ENCODE measurements at regions not wholly inside any gene's neighbourhood (a gene's known extent, or its start where the extent isn't known, plus 50 kb on each side); places are given as distances from the start of the nearest gene placed in this dataset.

DNA sequence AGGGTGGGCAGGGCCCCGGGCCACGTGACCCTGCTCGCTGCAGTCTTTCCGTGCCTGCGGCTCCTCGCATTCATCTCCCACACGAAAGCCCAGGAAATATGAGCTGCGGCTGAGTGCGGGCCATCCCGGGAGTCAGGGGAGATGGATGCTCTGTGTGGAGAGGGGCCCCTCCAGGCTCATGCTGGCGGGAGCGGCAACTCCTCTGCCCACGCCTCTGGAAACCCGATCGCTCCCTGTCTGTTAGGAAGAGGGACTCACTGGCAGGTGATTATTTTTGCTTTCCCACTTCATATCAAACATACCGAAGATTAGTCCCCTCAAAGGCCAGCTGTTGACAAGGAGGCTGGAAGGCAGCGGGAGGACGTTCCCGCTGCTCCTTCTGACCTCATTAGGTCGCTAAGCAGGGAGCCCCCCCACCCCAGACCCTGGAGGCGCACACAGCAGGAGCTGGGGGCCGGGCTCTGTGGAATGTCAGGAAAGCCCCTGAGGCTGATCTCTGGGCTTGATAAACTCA lies 228.5 kb downstream of the FOXL1 start:
- no peak for DNase-seq (ENCODE audit: low read depth)

DNA sequence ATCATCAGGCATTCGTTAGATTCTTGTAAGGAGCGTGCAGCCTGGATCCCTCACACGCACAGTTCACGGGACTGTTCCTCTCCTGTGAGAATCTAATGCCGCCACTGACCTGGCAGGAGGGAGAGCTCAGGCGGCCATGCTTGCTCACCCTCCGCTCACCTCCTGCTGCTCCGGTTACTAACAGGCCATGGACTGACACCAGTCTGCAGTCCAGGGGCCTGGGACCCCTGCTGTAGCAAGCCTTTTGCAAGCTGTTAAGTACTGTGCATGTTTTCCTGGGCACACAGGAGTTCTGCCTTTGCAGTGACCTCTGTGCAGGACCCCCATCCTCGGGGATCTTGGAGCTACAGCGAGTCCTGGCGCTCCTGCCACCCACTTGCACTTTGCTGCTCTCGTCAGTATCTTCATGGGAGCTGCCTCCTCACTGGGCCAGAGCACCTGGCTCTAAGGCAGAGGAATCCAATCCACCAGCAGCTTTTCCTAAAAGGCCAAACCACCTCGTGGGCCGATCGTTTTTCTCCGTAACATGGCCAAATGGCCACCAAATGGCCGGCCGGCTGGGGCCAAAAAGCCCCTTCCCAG lies 230.6 kb downstream of the FOXL1 start:
- DNase-seq (ENCODE audit: low read depth), result no peak

DNA sequence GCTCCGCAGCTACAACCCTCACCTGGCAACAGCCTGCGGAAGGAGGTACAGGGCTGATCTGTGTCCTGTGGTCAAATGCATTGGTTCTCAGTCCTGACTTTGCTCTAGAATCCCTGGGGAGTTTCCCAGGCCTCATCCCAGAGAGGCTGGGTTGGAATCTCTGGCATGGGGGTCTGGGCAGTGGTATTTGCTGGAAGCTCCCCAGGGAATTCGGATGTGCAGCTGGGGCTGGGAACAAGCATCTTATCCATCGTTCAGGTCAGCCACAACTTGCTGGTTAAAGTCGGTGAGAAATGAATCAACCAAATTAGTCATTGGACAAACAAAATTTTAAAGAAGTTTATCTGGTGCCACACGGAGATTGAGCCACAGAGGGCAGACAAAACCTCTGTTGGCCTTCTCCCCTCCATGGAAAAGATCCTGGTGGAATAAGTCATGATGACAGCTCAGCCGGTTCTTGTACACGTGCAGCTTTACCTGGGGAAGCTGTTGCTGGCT lies 231.2 kb downstream of the FOXL1 start:
- DNase-seq (ENCODE audit: low read depth), result no peak

DNA sequence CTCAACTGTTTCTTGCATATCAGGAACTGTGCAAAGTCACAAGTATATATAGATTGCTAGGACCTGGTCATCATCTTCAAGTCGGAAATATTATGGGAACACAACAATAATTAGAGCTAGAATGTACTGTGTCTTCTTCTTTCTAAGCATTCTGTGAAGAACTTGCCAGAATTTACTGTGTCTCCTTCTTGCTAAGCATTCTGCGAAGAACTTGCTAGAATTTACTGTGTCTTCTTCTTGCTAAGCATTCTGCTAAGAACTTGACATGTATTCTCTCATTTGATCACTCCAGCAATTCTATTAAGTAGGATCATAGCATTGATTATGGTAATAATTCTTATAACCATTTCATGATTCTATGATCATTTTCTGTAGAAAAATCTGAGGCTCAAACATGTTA lies 231.7 kb downstream of the FOXL1 start:
- no peak for DNase-seq (ENCODE audit: low read depth)

DNA sequence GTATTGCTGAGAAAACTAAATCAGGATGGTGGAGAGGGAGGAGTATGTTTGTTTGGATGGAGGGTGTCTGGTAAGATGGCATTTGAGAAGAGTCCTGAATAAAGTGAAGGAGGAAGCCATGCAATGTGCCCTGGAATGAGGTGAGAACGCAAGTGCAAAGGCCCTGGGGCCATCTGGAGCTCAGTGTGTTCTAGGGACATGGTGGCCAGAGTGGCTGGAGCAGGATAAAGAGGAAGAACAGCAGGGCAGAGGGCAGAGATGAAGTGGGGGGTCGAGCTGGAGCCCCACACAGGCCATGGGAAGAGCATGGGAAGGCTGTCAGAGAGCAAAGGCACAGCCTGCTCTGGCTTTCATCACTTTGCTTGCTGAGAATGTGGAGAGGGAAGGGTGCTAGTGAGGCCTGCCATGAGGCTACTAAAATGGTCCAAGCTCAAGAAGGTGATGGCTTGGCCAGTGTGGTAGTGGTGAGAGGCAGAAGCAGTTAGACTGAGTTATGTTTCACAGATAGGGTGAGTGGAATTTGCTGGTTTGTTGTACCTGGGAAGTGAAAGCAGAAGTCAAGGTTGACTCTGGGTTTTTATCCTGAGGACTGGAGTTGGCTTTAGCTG lies 234.1 kb downstream of the FOXL1 start:
- DNase-seq (ENCODE audit: low read depth), result no peak

DNA sequence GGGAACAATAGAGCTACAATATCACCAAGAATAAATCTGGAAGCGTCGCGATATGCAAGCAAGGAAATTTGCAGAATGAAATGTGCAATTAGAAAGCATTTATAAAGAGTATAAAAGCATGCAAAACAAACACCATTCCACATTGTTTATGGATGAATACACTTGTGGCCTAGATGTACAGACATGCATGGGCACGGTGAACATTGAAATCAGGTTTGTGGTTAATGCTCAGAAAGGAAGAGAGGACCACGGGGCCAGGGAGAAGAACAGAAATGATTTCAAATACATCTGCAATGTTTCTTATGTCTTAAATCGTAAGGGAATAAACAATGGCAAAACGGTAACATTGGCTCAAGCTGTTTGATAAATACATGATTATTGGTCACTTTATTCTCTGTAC lies 235.9 kb downstream of the FOXL1 start:
- DNase-seq (ENCODE audit: low read depth), result no peak

DNA sequence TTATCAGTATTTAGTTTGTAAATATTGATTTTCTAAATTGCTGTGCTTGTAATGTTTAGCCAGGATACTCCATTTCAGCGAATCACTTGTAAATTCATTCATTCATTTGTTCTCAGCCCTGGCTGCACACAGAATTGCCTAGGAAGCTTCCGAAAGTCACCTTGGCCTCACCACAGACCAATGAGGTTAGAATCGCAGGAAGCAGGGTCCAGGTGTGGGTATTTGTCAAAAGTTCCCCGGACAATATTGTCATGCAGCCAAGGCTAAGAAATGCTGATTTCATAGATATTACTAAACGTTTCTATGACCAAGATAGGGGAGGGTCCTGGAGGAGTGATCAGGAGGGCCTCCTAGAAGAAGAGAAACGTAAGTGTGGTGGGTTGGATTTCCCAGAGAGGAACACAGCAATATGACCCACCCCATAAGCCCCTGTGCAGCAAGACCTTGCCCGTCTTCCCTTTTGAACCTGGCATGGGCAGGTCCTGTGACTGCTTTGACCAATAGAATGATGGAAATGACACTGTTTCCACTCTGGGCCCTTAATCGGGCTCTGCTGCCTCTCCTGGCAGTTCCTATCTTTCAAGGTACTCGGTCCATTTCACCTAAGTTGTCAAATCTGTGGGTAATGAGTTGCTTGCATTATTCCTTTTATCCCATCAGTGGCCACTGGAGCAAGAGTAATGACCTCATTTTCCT lies 238.7 kb downstream of the FOXL1 start:
- DNase-seq (ENCODE audit: low read depth), result no peak

DNA sequence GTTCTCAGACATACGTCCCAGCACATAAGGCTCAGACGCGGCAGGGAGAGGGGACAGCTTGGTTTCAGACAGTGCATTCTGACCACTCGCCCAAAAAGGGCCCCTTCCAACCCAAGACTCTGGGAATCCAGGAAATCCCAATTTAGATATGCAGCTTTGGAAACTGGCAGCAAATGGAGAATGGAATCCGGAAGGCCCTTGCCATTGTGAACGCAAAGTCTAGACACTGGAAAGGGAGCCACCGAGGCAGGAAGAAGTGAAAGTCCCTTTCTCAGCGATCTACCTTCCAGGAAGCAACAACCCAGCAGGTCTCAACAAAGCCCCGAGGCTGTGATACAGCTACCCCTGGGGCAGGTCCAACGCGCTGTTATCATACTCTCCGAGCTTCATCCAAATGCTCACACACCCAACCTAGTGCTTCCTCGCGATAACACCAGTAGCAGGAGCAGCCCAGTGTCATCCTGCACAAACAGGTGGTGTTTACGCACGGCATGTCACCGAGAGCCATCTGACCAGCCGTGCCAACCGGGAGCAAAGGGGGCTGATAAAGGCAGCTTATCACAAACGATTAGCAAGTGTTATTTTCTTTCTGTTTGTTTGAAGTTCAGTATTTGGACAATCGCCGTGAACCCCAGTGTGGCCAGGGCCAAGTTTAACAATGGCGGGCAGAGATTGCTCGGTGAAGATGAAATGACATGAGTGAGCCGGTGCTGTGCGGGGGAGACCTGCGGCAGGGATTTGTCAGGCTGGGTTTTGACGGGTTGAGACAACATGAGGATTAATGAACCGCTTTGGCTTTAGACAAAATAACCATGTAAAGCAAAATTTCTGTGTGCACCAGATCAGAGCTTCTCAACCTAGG lies 240.6 kb downstream of the FOXL1 start:
- DNase-seq (ENCODE audit: low read depth), result no peak

DNA sequence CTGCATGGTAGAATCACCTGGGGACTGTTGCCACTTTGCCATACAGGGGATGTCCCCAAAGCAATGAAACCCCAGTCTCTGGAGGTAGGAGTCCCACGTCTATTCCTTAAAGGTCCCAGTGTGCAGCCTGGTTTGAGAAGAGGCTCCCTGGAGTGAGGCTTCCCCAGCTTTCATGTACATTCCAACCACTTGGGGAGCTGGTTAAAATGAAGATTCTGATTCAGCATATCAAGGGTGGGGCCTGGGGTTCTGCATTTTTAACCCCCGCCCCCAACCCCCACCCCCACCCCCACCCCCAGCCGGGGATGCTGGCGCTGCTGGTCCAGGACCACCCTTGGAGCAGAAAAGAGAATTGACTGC lies 241.2 kb downstream of the FOXL1 start:
- no peak for DNase-seq (ENCODE audit: low read depth)

DNA sequence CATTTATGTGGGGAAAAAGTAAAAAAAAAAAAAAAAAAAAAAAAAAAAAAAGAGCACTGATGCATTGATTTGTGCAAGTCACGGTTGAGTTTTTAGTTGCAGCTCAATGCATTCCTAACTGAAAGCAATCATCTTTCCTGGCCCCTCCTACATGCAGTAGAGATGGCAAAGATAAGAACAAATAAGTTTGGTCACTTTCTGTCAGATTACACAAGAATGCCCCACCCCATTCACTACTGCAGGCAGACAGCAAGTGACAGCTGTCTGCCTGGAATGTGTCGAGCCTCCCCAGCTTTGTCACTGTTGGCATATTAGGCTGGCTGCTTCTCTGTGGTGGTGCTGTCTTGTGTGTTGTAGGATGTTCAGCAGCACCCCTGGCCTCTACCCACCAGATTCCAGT lies 243.5 kb downstream of the FOXL1 start:
- no peak for DNase-seq (ENCODE audit: low read depth)

DNA sequence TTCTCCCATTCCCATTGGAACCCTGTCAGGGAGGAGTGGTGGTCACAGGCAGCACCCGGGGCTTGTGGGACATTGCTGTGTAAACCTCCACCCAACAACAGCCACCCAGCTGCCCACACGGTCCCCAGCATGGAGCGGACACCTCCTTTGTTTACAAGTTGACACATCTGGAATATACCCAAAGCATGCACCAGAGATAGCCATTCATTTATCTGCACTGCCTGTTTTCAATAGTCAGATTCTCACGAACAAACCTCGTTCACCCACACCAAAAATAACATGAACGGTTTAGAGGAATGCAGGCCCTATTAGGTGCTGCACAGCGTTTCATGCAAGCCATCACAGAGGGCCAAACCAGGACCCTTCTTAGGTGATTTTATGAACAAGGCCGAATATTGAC lies 244.8 kb downstream of the FOXL1 start:
- no peak for DNase-seq (ENCODE audit: low read depth)

DNA sequence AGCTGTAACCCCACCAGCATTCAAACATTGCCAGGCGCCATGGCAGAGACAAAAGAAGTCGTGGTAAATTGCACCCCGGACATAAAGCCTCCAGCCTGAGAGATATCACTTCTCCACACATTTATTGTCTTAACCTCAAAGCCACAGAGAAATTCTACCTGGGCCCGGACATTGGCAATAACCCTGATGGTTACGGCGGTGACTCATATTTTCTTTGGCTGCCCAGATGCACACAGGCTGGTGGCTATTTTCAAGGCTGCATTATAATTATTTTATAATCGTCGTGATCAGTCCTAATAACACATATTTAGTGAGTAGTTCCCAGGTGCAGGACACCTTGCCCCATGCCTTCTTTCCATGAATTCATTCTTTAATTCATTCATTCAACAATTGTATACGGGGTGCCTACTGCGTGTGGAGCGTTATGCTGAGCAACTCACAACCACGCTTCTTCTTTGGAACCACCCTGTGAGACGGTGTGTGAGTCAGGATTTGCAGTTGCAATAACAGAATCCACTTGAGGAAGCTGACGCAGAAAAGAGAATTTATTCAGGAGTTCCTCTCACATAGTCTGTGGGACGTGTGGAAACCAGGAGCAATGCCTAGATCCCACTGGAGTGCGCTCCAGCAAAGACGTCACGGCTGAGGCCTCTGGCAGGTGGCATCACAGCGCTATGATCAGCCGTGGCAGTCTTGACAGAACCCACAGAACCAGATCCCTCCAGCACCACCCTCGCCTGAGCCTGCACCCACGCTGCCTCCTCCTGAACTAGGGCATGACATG lies 245.7 kb downstream of the FOXL1 start:
- no peak for DNase-seq (ENCODE audit: low read depth)

DNA sequence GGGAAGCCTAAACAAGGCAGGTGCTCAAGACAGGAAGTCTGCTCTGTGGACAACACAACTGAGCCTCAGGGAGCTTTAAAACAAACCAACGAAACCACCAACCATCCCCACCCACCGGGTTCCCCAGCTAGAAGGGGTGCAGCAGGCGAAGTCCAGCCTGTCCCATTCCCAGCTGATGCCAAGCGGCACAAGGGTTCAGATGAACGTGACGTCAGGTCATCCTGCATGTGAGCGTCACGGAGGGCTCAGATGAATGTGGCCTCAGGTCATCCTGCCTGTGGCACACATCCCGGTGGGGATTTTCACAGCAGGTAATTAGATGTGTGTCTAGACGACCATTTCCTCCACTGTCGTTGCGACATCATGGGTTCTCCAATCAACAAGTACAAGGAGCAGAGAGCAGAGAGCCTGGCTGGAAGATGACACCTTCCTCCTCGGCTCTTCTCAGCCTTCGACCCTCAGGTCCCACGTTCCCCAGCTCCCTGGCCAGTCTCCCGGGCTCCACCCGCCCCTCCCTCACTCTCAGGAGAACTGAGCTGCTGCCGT lies 246.5 kb downstream of the FOXL1 start:
- DNase-seq (ENCODE audit: low read depth), result no peak

DNA sequence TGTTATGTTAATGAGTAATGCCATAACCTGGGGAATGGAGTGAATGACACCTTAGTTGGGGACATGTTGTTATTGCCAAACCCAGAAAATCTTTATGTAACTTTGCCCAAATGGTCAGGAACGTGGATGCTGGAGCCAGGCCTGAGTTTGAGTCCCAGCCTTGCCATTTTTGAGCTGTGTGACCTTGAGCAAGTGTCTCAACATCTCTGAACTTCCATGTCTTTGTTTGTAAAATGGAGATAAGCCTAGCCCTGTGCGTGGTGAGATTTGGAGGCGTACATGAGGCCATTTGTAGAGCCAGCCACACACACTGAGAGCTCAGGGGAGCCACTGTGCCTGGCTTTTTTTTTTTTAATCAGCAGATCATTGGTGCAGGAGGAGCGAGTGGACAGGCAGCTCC lies 247.3 kb downstream of the FOXL1 start:
- DNase-seq (ENCODE audit: low read depth), result no peak

DNA sequence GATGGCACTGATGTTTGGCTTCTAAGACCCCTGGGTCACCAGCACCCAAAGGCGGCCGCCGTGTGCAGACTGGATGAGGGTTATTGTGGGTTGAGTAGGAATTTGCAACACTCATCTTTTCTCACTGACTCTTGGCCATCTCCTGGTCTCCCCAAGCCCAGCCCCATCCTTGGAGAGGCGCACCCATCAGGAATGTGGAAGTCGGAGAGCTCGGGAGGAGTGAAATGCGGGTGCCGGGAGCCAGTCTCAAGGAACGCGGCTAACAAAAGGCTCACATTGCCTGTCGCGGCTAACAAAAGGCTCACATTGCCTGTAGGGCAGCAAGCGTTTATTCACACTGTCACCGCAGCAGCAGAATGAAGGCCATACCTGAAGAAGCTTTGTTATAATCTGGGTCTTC lies 248.6 kb downstream of the FOXL1 start:
- no peak for DNase-seq (ENCODE audit: low read depth)

DNA sequence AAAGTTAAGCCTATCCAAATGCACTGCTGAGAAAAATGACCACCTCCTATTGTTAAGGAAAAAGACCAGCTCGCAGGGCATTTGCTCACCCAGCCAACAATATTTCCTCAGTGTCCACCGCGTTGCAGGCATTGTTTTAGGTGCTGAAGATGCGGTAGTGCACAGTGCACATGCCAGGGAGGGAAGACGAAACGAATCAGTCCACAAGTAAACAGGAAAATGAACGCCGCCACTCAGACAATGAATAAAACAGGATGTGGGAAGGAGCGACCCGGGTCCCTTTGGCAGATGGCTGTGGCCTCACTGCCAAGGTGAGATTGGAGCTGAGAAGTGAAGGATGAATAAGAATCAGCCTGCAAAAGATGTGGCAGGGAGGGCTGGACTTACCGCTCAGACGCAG lies 249.2 kb downstream of the FOXL1 start:
- DNase-seq (ENCODE audit: low read depth), result no peak

DNA sequence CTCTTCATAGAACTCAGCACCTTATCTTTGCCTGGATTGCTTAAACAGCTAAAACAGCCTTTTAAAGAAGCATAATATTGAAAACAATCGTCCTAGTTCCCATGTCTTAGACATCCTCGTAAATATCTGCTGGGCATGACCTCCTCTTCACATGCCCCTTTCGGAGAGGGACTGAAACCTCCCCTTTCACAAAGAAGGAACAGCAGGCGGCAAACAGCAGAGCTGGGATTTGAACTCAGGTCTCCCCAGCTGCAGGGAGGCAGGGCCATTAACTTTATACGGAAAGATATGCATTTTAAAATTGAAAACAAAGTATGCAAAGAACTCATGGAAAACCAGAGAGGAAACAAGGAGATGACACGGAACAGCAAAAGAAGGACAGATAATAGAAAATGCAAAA lies 249.9 kb downstream of the FOXL1 start:
- no peak for DNase-seq (ENCODE audit: low read depth)

DNA sequence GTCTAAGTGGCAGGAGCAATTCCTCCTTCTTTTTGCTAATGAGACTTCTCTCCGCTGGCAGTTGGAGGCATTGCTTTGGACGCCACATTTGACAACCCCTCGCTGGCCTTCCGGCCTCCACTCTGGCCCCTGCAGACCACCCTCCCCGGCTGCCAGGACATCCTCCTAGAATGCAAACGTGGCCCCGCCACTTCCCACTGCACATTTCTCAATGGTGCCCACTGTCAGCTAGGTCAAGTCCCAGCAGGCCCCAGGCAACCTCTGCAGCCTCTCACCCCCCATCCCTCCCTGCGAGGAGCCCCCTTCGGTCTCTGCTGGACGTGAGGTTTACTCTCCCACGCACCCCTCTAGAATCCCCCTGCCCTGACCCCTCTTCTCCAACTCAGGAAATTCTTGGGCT lies 250.3 kb downstream of the FOXL1 start:
- no peak for DNase-seq (ENCODE audit: low read depth)

DNA sequence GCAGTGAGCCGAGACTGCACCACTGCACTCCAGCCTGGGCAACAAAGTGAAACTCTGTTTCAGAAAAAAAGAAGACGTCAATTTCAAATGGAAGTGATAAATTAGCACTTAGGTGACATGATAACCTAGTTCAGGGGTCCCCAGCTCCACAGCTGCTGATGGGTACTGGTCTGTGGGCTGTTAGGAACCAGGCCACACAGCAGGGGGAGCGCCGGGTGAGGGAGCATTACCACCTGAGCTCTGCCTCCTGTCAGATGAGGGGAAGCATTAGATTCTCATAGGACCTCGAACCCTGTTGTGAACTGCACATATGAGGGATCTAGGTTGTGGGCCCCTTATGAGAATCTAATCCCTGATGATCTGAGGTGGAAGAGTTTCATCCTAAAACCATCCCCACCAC lies 253.0 kb downstream of the FOXL1 start:
- DNase-seq (ENCODE audit: low read depth), result no peak

DNA sequence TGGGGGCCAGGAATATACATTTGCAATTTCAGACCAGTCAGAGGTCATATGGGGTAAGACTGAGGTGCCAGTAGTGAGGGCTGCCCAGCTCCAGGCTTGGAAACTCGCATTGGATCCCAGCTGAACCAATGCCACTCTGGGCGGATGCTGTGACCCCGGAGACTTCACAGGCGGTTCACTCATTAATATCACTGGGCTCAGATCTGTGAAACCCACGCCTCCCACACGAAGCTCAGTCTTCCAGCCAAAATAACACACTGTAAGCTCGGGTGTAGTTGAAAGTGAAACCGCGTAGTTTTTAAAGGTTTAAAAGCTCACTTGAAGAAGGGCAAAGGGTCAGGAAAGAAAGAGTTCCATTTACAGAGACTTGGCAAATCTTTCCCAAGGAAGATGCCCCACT lies 254.8 kb downstream of the FOXL1 start:
- DNase-seq (ENCODE audit: low read depth), result no peak

DNA sequence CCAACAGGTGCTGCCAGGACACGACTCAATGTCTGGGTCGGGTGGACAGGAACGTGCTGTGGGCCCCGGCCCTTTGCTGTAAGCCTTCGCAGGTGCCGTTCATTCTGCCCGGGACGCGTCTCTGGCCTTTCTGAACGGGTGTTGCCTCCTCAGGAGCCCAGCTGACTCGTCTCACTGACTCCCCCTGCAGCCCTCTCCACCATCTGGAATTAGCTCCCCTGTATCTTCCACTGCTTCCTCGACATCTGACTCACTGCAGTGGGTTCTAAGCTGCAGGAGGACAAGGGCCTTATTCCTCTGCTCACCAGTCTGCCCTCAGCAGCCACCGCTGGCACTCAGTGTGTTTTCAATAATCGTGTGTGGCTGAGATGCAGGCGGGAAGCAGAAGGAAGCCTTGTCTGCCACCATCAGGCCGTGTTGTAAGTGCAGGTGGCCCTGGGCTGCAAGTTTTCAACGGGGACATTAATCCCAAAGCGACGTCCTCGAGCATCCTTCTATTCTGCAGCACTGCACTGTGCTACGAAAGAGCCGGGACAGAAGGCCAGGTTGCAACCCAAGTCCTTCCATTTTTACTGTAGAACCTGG lies 256.2 kb downstream of the FOXL1 start:
- no peak for DNase-seq (ENCODE audit: low read depth)
